GM18511 (cell line): ENCODE measurements at regions not wholly inside any gene's neighbourhood (a gene's known extent, or its start where the extent isn't known, plus 50 kb on each side); places are given as distances from the start of the nearest gene placed in this dataset.

Experiments used
- ATAC-seq: cut with Tn5 transposase; IDR thresholded peaks from one replicate; pipeline ENCODE4 v1.9.1; 2021; ENCODE audit warnings: mild to moderate bottlenecking, moderate library complexity; ENCODE audit not compliant: unreplicated experiment

- no peak for ATAC-seq
Observed at GRCh38 chr1:223445402-223445801, 52.2 kb downstream of the CCDC185 start.

- ATAC-seq: no peak
Observed at GRCh38 chr1:223453902-223454301, 60.7 kb downstream of the CCDC185 start.

GRCh38 chr1:223454959-223455358 is 61.7 kb downstream of the CCDC185 start:
- no peak for ATAC-seq

- no peak for ATAC-seq
Observed at GRCh38 chr1:223455470-223455869, 62.3 kb downstream of the CCDC185 start.

- no peak for ATAC-seq
Observed at GRCh38 chr1:223456747-223457146, 63.5 kb downstream of the CCDC185 start.

- ATAC-seq: no peak
Observed at GRCh38 chr1:223460566-223461189, 67.5 kb downstream of the CCDC185 start.

- ATAC-seq: no peak
Observed at GRCh38 chr1:223462047-223462630, 68.9 kb downstream of the CCDC185 start.

- no peak for ATAC-seq
Observed at GRCh38 chr1:223462866-223463404, 69.7 kb downstream of the CCDC185 start.

GRCh38 chr1:223466151-223466550 is 72.9 kb downstream of the CCDC185 start:
- ATAC-seq: no peak

- ATAC-seq: no peak
Observed at GRCh38 chr1:223471566-223471965, 78.4 kb downstream of the CCDC185 start.

- no peak for ATAC-seq
Observed at GRCh38 chr1:223472057-223472456, 78.8 kb downstream of the CCDC185 start.

GRCh38 chr1:223473601-223474344 is 80.6 kb downstream of the CCDC185 start:
- ATAC-seq: no peak

- no peak for ATAC-seq
Observed at GRCh38 chr1:223474804-223475203, 81.6 kb downstream of the CCDC185 start.

- no peak for ATAC-seq
Observed at GRCh38 chr1:223477456-223477855, 84.2 kb downstream of the CCDC185 start.

GRCh38 chr1:223478606-223479005 is 85.4 kb downstream of the CCDC185 start:
- ATAC-seq: no peak

GRCh38 chr1:223479261-223479660 is 86.0 kb downstream of the CCDC185 start:
- no peak for ATAC-seq

GRCh38 chr1:223479718-223480425 is 86.7 kb downstream of the CCDC185 start:
- no peak for ATAC-seq

- no peak for ATAC-seq
Observed at GRCh38 chr1:223482132-223482531, 88.9 kb downstream of the CCDC185 start.

GRCh38 chr1:223482766-223483165 is 89.6 kb downstream of the CCDC185 start:
- ATAC-seq: peak; percentile 88

GRCh38 chr1:223483511-223483910 is 90.3 kb downstream of the CCDC185 start:
- ATAC-seq: no peak

- no peak for ATAC-seq
Observed at GRCh38 chr1:223486366-223486765, 93.2 kb downstream of the CCDC185 start.
